HG02938 (cell line): ENCODE measurements at regions not wholly inside any gene's neighbourhood (a gene's known extent, or its start where the extent isn't known, plus 50 kb on each side); places are given as distances from the start of the nearest gene placed in this dataset.
A peak's percentile ranks its signal among the peaks of the same experiment; 100 is the strongest.
"Not testable (repeated sequence)": the region's sequence is repeated elsewhere in the genome, so short reads cannot be mapped to it uniquely, and the experiment has no call there.

Experiments used
- ATAC-seq: cut with Tn5 transposase; IDR thresholded peaks from one replicate; pipeline ENCODE4 v1.9.1; 2021; ENCODE audit warnings: mild to moderate bottlenecking, moderate library complexity; ENCODE audit not compliant: unreplicated experiment

DNA sequence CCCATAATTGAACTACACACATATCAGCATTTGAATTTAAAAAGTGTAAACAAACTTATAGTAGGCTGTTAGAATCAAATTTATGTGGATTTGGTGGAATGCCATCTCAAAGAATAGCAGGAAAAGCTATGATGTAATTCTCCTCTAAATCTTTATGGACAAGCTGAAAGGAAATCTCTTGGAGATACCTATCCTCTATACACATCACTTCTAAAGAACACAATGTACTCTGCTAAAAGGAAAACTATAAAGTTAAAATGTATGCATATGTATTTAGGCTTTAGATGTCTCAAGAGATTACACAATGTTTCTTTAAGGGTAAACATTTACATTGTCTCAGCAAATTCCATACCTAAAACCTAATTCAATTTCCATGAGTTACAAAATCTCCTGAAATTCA, 323.3 kb downstream of the CRPPA start:
- no peak for ATAC-seq

DNA sequence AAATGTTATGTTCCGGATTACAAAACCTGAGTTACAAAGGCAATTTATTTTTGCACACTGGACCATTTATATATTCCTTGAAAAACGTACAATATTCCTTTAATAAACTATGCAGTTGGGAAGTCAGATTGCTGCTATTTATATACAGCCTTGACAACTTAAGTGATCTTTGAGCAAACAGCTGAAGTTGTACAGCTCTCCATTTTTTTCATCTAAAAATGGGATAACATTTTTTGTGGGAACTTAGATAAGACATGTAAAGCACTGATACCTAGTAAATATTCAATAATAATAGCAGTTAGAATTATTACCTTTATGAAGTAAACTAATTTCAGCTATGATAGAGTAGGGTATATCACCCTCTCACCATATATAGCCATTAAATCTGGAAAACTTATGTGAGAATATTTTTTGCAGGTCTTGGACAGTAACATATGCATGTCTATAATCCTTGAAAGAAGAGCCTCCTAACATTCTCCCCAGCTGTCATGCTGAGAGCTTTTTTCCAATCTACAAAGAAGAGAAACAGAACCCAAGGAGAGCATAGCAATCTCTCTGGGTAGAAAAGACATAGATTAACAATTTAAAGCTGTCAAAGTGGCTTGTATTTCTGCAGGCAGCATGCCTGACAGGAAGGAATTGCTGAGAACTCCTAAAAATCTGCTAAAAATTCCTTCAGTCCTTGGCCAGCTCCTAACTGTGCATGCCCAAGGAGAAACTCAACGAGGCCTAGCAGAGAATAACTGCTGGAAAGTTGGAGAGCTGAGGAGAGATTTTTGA, 326.0 kb downstream of the CRPPA start:
- no peak for ATAC-seq

GRCh38 chr7:16094651-16095050, 326.7 kb downstream of the CRPPA start:
- no peak for ATAC-seq

GRCh38 chr7:16092711-16093110, 328.6 kb downstream of the CRPPA start:
- no peak for ATAC-seq

- ATAC-seq = no peak
Measured at GRCh38 chr7:16091701-16092310, 329.5 kb downstream of the CRPPA start.

DNA sequence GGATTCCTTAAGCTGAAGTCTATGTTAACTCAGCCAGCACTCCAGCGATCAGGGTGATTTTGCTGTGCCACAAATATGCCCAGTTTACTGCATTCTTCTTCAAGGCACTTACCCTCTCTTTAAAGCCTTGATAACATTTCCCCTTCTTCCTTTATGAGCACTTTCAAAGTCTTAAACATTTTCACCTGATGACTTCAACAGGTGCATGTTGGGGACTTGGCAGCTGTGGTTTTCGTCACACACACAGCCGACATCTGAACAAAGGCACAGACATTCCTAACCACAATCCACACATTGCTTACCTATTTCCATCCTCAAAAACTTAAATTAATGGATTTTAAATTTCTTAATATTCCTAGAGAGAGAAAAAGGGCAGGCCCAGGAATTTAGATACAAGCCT, 331.5 kb downstream of the CRPPA start:
- no peak for ATAC-seq

GRCh38 chr7:16089191-16089590, 332.1 kb downstream of the CRPPA start:
- no peak for ATAC-seq

- no peak for ATAC-seq
Measured at GRCh38 chr7:16086743-16087142, 334.6 kb downstream of the CRPPA start.

DNA sequence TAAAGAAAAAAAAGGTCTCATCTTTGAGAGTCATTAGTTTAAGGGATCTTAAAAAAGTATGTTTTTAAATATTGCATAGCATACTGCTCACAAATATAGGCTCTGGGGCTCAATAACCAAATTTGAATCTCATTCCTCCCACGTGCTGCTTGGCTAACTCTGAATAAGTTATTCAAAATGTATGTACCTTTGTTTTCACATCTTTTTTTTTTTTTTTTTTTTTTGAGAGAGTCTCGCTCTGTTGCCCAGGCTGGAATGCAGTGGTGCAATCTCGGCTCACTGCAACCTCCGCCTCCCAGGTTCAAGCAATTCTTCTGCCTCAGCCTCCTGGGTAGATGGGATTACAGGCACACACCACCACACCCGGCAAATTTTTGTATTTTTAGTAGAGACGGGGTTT, 335.6 kb downstream of the CRPPA start:
- not testable (repeated sequence) for ATAC-seq

DNA sequence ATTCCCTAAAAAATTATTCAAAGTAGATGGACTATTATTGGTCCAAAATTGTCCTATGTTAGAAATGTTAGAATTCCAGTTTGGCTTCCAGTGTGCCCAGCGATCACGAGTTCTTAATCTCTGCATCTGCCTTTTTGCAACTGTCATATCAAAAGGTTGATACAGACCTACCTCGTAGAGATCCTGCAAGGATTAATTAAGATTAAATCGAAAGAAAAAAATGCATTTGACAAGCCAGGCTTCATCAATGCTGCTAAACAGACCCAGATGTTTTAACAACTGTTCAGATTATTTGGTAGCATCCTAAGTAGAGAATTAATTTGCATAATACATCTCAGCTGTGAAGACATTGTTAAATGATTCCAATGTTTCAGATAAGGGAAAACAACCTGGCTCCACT, 336.5 kb downstream of the CRPPA start:
- no peak for ATAC-seq

DNA sequence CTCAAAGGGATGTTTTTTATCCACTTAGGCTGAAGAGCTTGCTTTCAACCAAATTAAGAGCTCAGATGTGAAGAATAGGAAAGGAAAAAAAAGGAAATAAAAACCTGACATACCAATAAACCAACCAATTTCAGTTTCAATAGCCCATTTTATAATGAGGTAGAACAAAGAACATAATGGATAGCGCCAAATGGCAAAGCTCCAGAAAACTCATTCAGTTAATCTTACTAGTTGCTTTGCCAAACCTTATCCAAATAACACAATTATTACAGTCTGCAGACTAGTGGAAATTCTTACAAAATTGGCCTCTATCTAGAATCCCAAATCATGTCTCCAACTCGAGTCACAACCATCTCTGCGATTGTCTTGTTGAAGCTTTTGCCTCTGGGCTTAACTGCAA, 337.0 kb downstream of the CRPPA start:
- ATAC-seq = no peak

DNA sequence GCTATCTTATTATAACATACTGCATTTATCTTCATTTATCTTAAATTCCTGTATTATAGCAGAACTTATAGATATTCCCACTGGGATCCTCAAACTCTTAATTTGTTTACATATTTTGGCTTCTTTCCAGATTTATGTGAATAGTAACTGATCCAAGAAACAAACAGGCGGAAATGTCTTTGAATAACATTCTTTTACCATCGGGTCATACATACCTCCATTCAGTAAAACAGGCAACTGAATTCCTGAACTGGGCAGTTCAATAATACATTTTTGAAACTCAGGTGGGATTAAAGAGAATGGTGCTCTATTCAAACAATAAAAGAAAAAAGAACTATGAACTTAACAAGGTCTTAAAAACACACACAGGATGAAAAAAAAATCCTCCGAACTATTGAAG, 337.4 kb downstream of the CRPPA start:
- ATAC-seq = no peak

- no peak for ATAC-seq
Measured at GRCh38 chr7:16080131-16080530, 341.2 kb downstream of the CRPPA start.

GRCh38 chr7:16079723-16080122, 341.6 kb downstream of the CRPPA start:
- no peak for ATAC-seq

DNA sequence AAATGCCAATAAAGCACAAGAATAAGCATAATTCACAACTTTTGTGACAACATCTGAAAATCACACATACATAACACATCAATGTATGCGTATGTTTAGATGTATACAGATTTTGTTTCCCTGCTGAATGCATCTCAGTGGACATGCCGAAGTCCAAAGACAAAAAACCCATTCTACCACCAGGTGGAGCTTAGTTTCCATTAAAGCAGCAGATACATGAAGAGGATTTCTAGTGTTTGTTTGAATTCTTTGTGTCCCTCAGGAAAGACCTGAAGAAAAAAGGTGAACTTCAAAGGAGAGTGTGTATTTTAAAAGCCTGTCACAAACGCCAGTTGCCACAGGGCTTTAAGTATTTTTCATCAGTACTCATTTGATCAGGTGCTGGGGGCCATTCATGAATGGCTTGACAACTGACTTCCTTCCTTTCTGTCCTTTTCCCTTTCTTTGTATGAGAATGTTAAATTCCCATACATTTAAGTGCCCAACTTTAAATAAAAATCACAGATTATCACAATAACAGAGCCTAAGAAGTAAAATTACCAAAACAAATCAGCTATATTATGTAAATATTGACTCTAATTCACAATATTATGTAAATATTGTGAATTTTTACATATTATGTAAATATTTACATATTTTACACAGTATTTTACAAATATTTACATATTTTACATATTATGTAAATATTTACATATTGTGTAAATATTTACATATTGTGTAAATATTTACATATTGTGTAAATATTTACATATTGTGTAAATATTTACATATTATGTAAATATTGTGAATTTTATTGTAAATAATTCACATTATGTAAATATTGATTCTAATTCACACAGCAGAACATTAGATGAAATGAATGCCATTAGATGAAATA, 343.0 kb downstream of the CRPPA start:
- ATAC-seq = peak; percentile 81

DNA sequence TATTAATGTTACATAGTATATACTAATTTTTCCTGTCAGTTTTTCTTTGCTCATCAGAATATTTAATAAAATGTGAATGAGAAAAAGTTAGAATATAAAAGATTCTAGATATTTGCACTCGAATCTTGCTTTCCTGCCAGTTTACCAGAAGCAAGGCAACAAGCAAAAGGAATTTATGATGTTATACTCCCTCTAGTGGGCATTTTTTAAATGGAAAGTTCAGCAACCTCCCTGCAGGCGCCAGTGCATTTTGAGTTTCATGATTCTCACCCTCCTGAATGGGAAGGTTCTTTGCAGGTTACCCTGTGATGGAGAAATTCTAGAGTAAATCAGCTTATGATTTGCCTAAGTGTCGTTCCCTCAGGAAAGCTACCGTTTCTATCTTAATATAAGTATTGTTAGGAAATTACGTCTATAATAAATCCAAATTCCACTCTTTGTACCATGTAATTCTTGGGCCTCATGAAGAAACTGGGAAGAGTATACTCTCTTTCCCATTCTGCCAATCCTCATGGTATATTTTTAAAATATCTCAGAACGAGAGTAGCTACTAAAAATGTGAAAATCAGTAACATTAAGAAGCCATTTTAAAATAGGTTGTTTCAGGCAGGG, 350.0 kb downstream of the CRPPA start:
- ATAC-seq = peak; percentile 91

DNA sequence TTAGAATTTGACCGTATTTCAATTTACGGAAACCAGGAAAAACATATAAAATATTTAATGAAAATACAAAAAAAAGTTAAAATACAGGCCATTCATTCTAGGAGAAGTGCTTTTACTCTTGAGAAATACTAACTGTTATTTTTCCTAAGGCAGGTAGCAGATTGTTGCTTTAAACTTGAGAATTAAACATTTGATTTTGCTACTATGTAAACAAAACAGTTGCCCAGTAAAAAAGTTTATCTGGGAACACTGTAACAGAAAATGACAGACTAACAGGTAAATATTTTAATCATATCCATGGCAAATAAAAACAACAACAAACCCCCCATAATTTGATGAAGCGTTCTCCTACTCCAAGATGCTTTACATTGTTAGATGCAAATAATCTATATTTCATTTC, 350.5 kb downstream of the CRPPA start:
- ATAC-seq = no peak

GRCh38 chr7:16069998-16070397, 351.3 kb downstream of the CRPPA start:
- ATAC-seq = no peak

- ATAC-seq = no peak
Measured at GRCh38 chr7:16068183-16068582, 353.2 kb downstream of the CRPPA start.

GRCh38 chr7:16067711-16068110, 353.6 kb downstream of the CRPPA start:
- no peak for ATAC-seq

GRCh38 chr7:16066805-16067459, 354.4 kb downstream of the CRPPA start:
- no peak for ATAC-seq
